Tibial nerve (tissue), 4 donors: ENCODE measurements at regions not wholly inside any gene's neighbourhood (a gene's known extent, or its start where the extent isn't known, plus 50 kb on each side); places are given as distances from the start of the nearest gene placed in this dataset.

ENCODE experiments used
- DNase-seq, 2 donors: peaks; one replicate each; pipeline ENCODE4 v3.0.0-alpha.2; 2019; ENCODE audit warnings: low spot score in 2 of 2
- H3K27ac ChIP-seq, 4 donors: fragments of 200-600 bp; sonication (generic) in 3 of 4; one replicate each; pipeline ENCODE4 v1.5.1; 2017 to 2019; ENCODE audit warnings: mild to moderate bottlenecking in 1 of 4
- H3K27me3 ChIP-seq, 2 donors: fragments of 200-600 bp; sonication (generic) in 1 of 2; one replicate each; pipeline versions ENCODE4 v1.5.1 to v1.6.0; 2017 to 2019
- H3K36me3 ChIP-seq, 3 donors: fragments of 200-600 bp; sonication (generic); one replicate each; pipeline ENCODE4 v1.5.1; 2018 to 2019
- H3K4me1 ChIP-seq, 4 donors: fragments of 200-600 bp; sonication (generic) in 3 of 4; one replicate each; pipeline ENCODE4 v1.5.1; 2017 to 2019
- H3K4me3 ChIP-seq, 4 donors: fragments of 200-600 bp; sonication (generic) in 3 of 4; one replicate each; pipeline ENCODE4 v1.5.1; 2017 to 2019; ENCODE audit warnings: mild to moderate bottlenecking in 1 of 4, moderate library complexity in 1 of 4
- H3K9me3 ChIP-seq, 4 donors: fragments of 200-600 bp; sonication (generic) in 3 of 4; one replicate each; pipeline ENCODE4 v1.5.1; 2017 to 2019
- CTCF ChIP-seq, 5 experiments: fragments of 200-600 bp in 3 of 5; fragments of 450-650 bp in 2 of 5; sonication (generic) in 3 of 5; IDR thresholded peaks; one replicate each; pipeline ENCODE4 v1.5.1; 2016 to 2019; ENCODE audit warnings: antibody characterized with exemption in 5 of 5, mild to moderate bottlenecking in 3 of 5, moderate library complexity in 2 of 5
- EP300 ChIP-seq, 2 donors: sonication (generic); formaldehyde crosslinking; IDR thresholded peaks; one replicate each; pipeline ENCODE4 v1.6.1; 2017; ENCODE audit warnings: antibody characterized with exemption in 2 of 2, mild to moderate bottlenecking in 1 of 2
- POLR2A ChIP-seq, 2 donors: fragments of 450-650 bp; IDR thresholded peaks; one replicate each; pipeline ENCODE4 v1.6.1; 2017; ENCODE audit warnings: antibody characterized with exemption in 2 of 2, mild to moderate bottlenecking in 2 of 2, moderate library complexity in 2 of 2
- WGBS, 2 donors: methylation state at CpG; one replicate each; pipeline ENCODE4 v1.1.5; 2018; 5-methylcytosine and 5-hydroxymethylcytosine counted together

DNA sequence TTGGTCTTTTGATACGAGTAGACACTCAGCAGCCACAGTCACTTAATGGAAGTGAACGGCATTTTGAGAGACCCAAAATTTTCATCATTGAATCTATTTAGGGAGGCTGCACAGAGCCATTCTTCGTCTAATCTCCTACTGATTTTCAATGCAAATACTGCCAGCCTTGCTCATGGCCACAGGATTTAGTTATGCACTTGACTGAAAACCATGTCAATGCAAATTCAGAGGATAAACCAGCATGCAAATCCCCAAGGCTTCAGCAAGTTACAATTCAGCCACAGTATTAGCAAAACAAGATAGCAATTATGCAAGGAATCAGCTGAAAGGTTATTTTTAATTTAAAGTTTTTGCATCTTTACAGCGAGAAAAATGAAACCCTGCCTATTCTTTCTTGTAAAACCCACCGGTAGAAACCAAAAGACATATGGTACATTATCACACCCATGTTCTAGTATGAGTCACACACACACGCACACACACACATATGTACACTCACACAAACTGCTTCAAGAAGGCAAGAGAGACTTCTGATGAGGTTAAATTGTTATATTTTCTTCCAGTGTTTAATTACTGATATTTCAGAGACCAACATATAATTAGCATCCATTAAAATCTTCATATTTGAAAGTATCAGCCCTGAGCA lies 985.3 kb upstream of the FLRT2 start:
- DNase-seq = no peak
- TF ChIP-seq POLR2A (IDR thresholded peaks at IDR 0.05) = no peak
- Histone ChIP-seq H3K9me3 (no peaks in the 10 kb centered on the region), H3K4me3 (no peak overlapping the region), H3K36me3 (no peaks in the 10 kb centered on the region), H3K27me3 (no peaks in the 10 kb centered on the region), H3K4me1 (peaks cover 0 to 6% (median 0%) of the 10 kb centered on the region in 4 donors), H3K27ac (no peak overlapping the region)
- 62 to 63% methylated on average over 6 of the region's 6 CpGs for WGBS, 2 donors

GRCh38 chr14:84546236-84546635 lies 983.7 kb upstream of the FLRT2 start:
- Histone ChIP-seq H3K27ac (no peak overlapping the region), H3K4me1 (peaks cover 0 to 6% (median 0%) of the 10 kb centered on the region in 4 donors), H3K36me3 (no peaks in the 10 kb centered on the region), H3K9me3 (no peaks in the 10 kb centered on the region), H3K4me3 (no peak overlapping the region), H3K27me3 (no peaks in the 10 kb centered on the region)
- no peak for DNase-seq
- WGBS, 2 donors = 38 to 52% methylated on average over 2 of the region's 2 CpGs
- TF ChIP-seq POLR2A (IDR thresholded peaks at IDR 0.05) (no peak), CTCF (IDR thresholded peaks at IDR 0.05) (no peak), EP300 (IDR thresholded peaks at IDR 0.05) (no peak)

GRCh38 chr14:84554136-84554535 lies 975.8 kb upstream of the FLRT2 start:
- Histone ChIP-seq H3K27me3 (no peaks in the 10 kb centered on the region), H3K27ac (no peak overlapping the region), H3K4me3 (no peak overlapping the region), H3K4me1 (no peaks in the 10 kb centered on the region), H3K9me3 (no peaks in the 10 kb centered on the region), H3K36me3 (no peaks in the 10 kb centered on the region)
- 51 to 54% methylated on average over 3 of the region's 3 CpGs for WGBS, 2 donors
- no peak for TF ChIP-seq CTCF (IDR thresholded peaks at IDR 0.05)
- no peak for TF ChIP-seq EP300 (IDR thresholded peaks at IDR 0.05)
- no peak for DNase-seq

DNA sequence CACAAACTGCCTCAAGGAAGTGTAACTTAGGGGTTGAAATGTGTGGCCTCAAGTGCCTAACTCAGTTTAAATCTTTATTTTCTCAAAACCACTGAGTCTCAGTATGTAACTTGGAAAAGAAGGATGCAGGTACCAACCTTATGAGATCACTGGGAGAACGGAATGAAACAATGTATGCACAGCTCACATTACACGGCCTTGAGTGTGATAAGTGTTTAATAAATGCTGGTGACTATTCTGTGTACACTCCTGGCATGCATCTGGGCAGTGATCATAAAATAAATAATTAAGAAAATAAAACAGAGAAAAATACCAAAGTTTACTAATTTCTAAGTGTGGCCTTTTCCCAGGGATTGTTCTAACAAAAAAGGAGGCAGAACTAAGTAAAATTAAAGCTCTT lies 974.5 kb upstream of the FLRT2 start:
- Histone ChIP-seq H3K36me3 (no peaks in the 10 kb centered on the region), H3K4me1 (no peaks in the 10 kb centered on the region), H3K9me3 (no peaks in the 10 kb centered on the region), H3K4me3 (no peak overlapping the region), H3K27ac (no peak overlapping the region), H3K27me3 (no peaks in the 10 kb centered on the region)
- DNase-seq = no peak
- TF ChIP-seq POLR2A (IDR thresholded peaks at IDR 0.05) = no peak
- TF ChIP-seq EP300 (IDR thresholded peaks at IDR 0.05) = no peak
- no peak for TF ChIP-seq CTCF (IDR thresholded peaks at IDR 0.05)
- 79 to 81% methylated on average over 2 of the region's 2 CpGs for WGBS, 2 donors

- Histone ChIP-seq H3K27me3 (no peaks in the 10 kb centered on the region), H3K9me3 (no peaks in the 10 kb centered on the region), H3K36me3 (no peaks in the 10 kb centered on the region), H3K4me1 (no peaks in the 10 kb centered on the region), H3K4me3 (no peak overlapping the region), H3K27ac (no peak overlapping the region)
- DNase-seq = no peak
- no peak for TF ChIP-seq CTCF (IDR thresholded peaks at IDR 0.05)
- no peak for TF ChIP-seq EP300 (IDR thresholded peaks at IDR 0.05)
- TF ChIP-seq POLR2A (IDR thresholded peaks at IDR 0.05) = no peak
- WGBS, 2 donors = 81 to 83% methylated on average over 6 of the region's 6 CpGs
Observed at GRCh38 chr14:84566109-84566508, 963.8 kb upstream of the FLRT2 start.

GRCh38 chr14:84575681-84576080 lies 954.3 kb upstream of the FLRT2 start:
- TF ChIP-seq CTCF (IDR thresholded peaks at IDR 0.05) (no peak), EP300 (IDR thresholded peaks at IDR 0.05) (no peak), POLR2A (IDR thresholded peaks at IDR 0.05) (no peak)
- no peak for DNase-seq
- no peaks in the 10 kb centered on the region for H3K4me1 ChIP-seq
- no peak overlapping the region for H3K4me3 ChIP-seq
- H3K27me3 ChIP-seq = no peaks in the 10 kb centered on the region
- no peaks in the 10 kb centered on the region for H3K36me3 ChIP-seq
- H3K9me3 ChIP-seq = no peaks in the 10 kb centered on the region
- no peak overlapping the region for H3K27ac ChIP-seq
